Mucosa of descending colon (tissue), 3 donors: ENCODE measurements at regions not wholly inside any gene's neighbourhood (a gene's known extent, or its start where the extent isn't known, plus 50 kb on each side); places are given as distances from the start of the nearest gene placed in this dataset.
A peak's percentile ranks its signal among the peaks of the same experiment; 100 is the strongest.

ENCODE experiments used
- ATAC-seq: fragments of 200-7000 bp; cut with Tn5 transposase; one replicate; pipeline ENCODE4 v1.9.1; 2020; ENCODE audit warnings: mild to moderate bottlenecking, moderate library complexity
- DNase-seq, 3 donors: peaks; one replicate each; pipeline ENCODE4 v3.0.0-alpha.2; 2020
- H3K36me3 ChIP-seq: fragments of 200-600 bp; one replicate; pipeline ENCODE4 v1.8.0; 2021; ENCODE audit warnings: low read depth, mild to moderate bottlenecking
- H3K4me1 ChIP-seq: fragments of 200-600 bp; one replicate; pipeline ENCODE4 v1.8.0; 2021; ENCODE audit warnings: low read depth, mild to moderate bottlenecking
- H3K4me3 ChIP-seq: fragments of 200-600 bp; one replicate; pipeline ENCODE4 v1.8.0; 2021; ENCODE audit warnings: mild to moderate bottlenecking
- H3K9me3 ChIP-seq: fragments of 200-600 bp; one replicate; pipeline ENCODE4 v1.8.0; 2021; ENCODE audit warnings: mild to moderate bottlenecking
- CTCF ChIP-seq: fragments of 200-600 bp; IDR thresholded peaks from one replicate; pipeline ENCODE4 v1.8.0; 2022; ENCODE audit warnings: antibody characterized with exemption, mild to moderate bottlenecking
- intact Hi-C, 2 donors: fragments of 100-400 bp; cut with DNase I in 1 of 2; cut with micrococcal nuclease in 1 of 2; formaldehyde crosslinking; loops; one replicate each; pipeline versions ENCODE4 v1.11.0 to v1.11.1; 2022; cut with DNase I, micrococcal nuclease
- donor health status: DM: no; HTN: no; CAD: no; lungs with moderate emphysema.
- donor health status: DM: no; HTN: no; CAD: no.
- donor health status: DM: no; HTN: yes; CAD: no.

- Histone ChIP-seq H3K4me3 (no peak overlapping the region), H3K36me3 (no peaks in the 10 kb centered on the region), H3K4me1 (no peaks in the 10 kb centered on the region), H3K9me3 (no peaks in the 10 kb centered on the region)
- intact Hi-C loops: loop anchor here in 1 of 2 donors (2.0 kb wide), 1 partner anchor 192 kb away; no protein-coding TSS in a partner anchor
- no peak for DNase-seq
- no peak for ATAC-seq
- no peak for TF ChIP-seq CTCF
Observed at GRCh38 chr10:21270976-21271375, 254.5 kb downstream of the SKIDA1 start.

- Histone ChIP-seq H3K36me3 (no peaks in the 10 kb centered on the region), H3K4me1 (no peaks in the 10 kb centered on the region), H3K9me3 (no peaks in the 10 kb centered on the region), H3K4me3 (no peak overlapping the region)
- no peak for DNase-seq
- TF ChIP-seq CTCF: no peak
- intact Hi-C loops: no loop called here
- ATAC-seq: no peak
Observed at GRCh38 chr10:21269289-21269688, 256.2 kb downstream of the SKIDA1 start.

GRCh38 chr10:21265622-21266021 is 259.9 kb downstream of the SKIDA1 start:
- ATAC-seq: peak; percentile 8
- H3K36me3 ChIP-seq: no peaks in the 10 kb centered on the region
- H3K4me3 ChIP-seq: no peak overlapping the region
- intact Hi-C loops: no loop called here
- no peaks in the 10 kb centered on the region for H3K4me1 ChIP-seq
- no peak for DNase-seq
- no peaks in the 10 kb centered on the region for H3K9me3 ChIP-seq
- TF ChIP-seq CTCF: no peak

- no peaks in the 10 kb centered on the region for H3K36me3 ChIP-seq
- no peak for ATAC-seq
- intact Hi-C loops: no loop called here
- no peak for TF ChIP-seq CTCF
- no peak overlapping the region for H3K4me3 ChIP-seq
- H3K4me1 ChIP-seq: no peaks in the 10 kb centered on the region
- no peak for DNase-seq
- H3K9me3 ChIP-seq: no peaks in the 10 kb centered on the region
Observed at GRCh38 chr10:21264271-21264670, 261.2 kb downstream of the SKIDA1 start.

GRCh38 chr10:21263839-21264238 is 261.6 kb downstream of the SKIDA1 start:
- no peak for TF ChIP-seq CTCF
- no peak for ATAC-seq
- DNase-seq: no peak
- Histone ChIP-seq H3K36me3 (no peaks in the 10 kb centered on the region), H3K9me3 (no peaks in the 10 kb centered on the region), H3K4me3 (no peak overlapping the region), H3K4me1 (no peaks in the 10 kb centered on the region)
- intact Hi-C loops: no loop called here

- ATAC-seq (no peak), DNase-seq (no peak)
- Histone ChIP-seq H3K4me1 (no peaks in the 10 kb centered on the region), H3K36me3 (no peaks in the 10 kb centered on the region), H3K4me3 (no peak overlapping the region), H3K9me3 (no peaks in the 10 kb centered on the region)
- intact Hi-C loops: no loop called here
- TF ChIP-seq CTCF: no peak
Observed at GRCh38 chr10:21263263-21263803, 262.1 kb downstream of the SKIDA1 start.
